ENCODE measurements at regions not wholly inside any gene's neighbourhood (a gene's known extent, or its start where the extent isn't known, plus 50 kb on each side); places are given as distances from the start of the nearest gene placed in this dataset.

DNA sequence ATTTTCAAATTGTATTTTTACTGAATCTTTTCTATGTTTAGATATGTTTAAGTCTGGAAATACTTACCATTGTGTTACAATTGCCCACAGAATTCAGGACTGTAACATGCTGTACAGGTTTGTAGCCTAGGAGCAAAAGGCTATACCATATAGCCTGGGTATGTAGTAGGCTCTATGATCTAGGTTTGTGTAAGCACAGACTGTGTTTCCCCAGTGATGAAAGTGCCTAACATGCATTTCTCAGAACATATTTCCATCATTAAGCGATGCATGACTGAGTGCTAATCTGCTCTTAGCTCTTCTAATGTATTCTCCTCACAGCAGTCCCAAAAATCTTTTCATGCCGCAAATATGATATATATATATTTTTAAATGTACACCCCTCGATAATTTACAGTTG is 166.7 kb upstream of the PPP2R2B start:
- CTCF ChIA-PET, result no interaction called here

More for the DNA sequence above, 166.7 kb upstream of the PPP2R2B start:
- BruUV-seq (replicated peaks), result no TSS peak
- H2AFZ ChIP-seq (ENCODE audit: low read depth, low read length, poor library complexity, severe bottlenecking), result no peak overlapping the region
- H3K4me3 ChIP-seq (replicated peaks in 1 of 2; ENCODE audit: low read depth in 1 of 2, low read length in 2 of 2), result no peak overlapping the region
- TF ChIP-seq RAD21 (IDR thresholded peaks at IDR 0.05; ENCODE audit: low read depth) (no peak), ZFX (IDR thresholded peaks at IDR 0.05) (no peak)
- TF ChIP-seq, protein P1, sequence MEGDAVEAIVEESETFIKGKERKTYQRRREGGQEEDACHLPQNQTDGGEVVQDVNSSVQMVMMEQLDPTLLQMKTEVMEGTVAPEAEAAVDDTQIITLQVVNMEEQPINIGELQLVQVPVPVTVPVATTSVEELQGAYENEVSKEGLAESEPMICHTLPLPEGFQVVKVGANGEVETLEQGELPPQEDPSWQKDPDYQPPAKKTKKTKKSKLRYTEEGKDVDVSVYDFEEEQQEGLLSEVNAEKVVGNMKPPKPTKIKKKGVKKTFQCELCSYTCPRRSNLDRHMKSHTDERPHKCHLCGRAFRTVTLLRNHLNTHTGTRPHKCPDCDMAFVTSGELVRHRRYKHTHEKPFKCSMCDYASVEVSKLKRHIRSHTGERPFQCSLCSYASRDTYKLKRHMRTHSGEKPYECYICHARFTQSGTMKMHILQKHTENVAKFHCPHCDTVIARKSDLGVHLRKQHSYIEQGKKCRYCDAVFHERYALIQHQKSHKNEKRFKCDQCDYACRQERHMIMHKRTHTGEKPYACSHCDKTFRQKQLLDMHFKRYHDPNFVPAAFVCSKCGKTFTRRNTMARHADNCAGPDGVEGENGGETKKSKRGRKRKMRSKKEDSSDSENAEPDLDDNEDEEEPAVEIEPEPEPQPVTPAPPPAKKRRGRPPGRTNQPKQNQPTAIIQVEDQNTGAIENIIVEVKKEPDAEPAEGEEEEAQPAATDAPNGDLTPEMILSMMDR (IDR thresholded peaks at IDR 0.05 in 2 of 3, conservative IDR thresholded peaks at IDR 0.05 in 1 of 3; ENCODE audit: borderline replicate concordance in 1 of 3, insufficient read depth in 1 of 3, low read depth in 2 of 3, low read length in 2 of 3), result no peak
- TF ChIP-seq, protein P2, sequence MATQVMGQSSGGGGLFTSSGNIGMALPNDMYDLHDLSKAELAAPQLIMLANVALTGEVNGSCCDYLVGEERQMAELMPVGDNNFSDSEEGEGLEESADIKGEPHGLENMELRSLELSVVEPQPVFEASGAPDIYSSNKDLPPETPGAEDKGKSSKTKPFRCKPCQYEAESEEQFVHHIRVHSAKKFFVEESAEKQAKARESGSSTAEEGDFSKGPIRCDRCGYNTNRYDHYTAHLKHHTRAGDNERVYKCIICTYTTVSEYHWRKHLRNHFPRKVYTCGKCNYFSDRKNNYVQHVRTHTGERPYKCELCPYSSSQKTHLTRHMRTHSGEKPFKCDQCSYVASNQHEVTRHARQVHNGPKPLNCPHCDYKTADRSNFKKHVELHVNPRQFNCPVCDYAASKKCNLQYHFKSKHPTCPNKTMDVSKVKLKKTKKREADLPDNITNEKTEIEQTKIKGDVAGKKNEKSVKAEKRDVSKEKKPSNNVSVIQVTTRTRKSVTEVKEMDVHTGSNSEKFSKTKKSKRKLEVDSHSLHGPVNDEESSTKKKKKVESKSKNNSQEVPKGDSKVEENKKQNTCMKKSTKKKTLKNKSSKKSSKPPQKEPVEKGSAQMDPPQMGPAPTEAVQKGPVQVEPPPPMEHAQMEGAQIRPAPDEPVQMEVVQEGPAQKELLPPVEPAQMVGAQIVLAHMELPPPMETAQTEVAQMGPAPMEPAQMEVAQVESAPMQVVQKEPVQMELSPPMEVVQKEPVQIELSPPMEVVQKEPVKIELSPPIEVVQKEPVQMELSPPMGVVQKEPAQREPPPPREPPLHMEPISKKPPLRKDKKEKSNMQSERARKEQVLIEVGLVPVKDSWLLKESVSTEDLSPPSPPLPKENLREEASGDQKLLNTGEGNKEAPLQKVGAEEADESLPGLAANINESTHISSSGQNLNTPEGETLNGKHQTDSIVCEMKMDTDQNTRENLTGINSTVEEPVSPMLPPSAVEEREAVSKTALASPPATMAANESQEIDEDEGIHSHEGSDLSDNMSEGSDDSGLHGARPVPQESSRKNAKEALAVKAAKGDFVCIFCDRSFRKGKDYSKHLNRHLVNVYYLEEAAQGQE (IDR thresholded peaks at IDR 0.05; ENCODE audit: low read depth), result no peak
- TF ChIP-seq, protein P3, sequence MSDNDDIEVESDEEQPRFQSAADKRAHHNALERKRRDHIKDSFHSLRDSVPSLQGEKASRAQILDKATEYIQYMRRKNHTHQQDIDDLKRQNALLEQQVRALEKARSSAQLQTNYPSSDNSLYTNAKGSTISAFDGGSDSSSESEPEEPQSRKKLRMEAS (IDR thresholded peaks at IDR 0.05), result no peak
- TF ChIP-seq, protein P4, sequence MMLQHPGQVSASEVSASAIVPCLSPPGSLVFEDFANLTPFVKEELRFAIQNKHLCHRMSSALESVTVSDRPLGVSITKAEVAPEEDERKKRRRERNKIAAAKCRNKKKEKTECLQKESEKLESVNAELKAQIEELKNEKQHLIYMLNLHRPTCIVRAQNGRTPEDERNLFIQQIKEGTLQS (IDR thresholded peaks at IDR 0.05), result no peak
- TF ChIP-seq, protein P5, sequence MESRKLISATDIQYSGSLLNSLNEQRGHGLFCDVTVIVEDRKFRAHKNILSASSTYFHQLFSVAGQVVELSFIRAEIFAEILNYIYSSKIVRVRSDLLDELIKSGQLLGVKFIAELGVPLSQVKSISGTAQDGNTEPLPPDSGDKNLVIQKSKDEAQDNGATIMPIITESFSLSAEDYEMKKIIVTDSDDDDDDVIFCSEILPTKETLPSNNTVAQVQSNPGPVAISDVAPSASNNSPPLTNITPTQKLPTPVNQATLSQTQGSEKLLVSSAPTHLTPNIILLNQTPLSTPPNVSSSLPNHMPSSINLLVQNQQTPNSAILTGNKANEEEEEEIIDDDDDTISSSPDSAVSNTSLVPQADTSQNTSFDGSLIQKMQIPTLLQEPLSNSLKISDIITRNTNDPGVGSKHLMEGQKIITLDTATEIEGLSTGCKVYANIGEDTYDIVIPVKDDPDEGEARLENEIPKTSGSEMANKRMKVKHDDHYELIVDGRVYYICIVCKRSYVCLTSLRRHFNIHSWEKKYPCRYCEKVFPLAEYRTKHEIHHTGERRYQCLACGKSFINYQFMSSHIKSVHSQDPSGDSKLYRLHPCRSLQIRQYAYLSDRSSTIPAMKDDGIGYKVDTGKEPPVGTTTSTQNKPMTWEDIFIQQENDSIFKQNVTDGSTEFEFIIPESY (IDR thresholded peaks at IDR 0.05; ENCODE audit: extremely low read depth, insufficient replicate concordance, low read length), result no peak
- intact Hi-C loops (cut with micrococcal nuclease), result no loop called here
- no peak overlapping the region for H3K27ac ChIP-seq (ENCODE audit: low read depth, low read length)
- DNase-seq (ENCODE audit: low read depth, low spot score) (no peak), ATAC-seq (no peak)
- no peaks in the 10 kb centered on the region for H3K36me3 ChIP-seq (ENCODE audit: control insufficient read depth in 1 of 2, insufficient read depth in 2 of 2, low read length in 2 of 2)
- H3K27me3 ChIP-seq (ENCODE audit: insufficient read depth, low read length), result peaks cover 20% of the 10 kb centered on the region; the same call in 1 of the 2 replicates
- H3K4me2 ChIP-seq (ENCODE audit: low read length), result no peak overlapping the region
- H3K79me2 ChIP-seq (ENCODE audit: insufficient read depth, low read length), result no peaks in the 10 kb centered on the region
- ChIA-PET RAD21 (ENCODE audit: low non-redundant PET in 1 of 2, low total read pairs in 2 of 2, uncharacterized antibody in 2 of 2, unreplicated experiment in 2 of 2) (no interaction called here), POLR2A (no interaction called here)
- no peak overlapping the region for H3K9ac ChIP-seq (ENCODE audit: low read length)
- H3K4me1 ChIP-seq (ENCODE audit: control insufficient read depth in 1 of 2, insufficient read depth in 2 of 2, low read length in 2 of 2), result no peaks in the 10 kb centered on the region
- no peaks in the 10 kb centered on the region for H4K20me1 ChIP-seq (ENCODE audit: insufficient read depth)
- no peaks in the 10 kb centered on the region for H3K9me2 ChIP-seq (ENCODE audit: insufficient read depth)
- H3K9me3 ChIP-seq (ENCODE audit: control insufficient read depth in 1 of 2, insufficient read depth in 1 of 2, low read depth in 1 of 2, low read length in 2 of 2), result no peaks in the 10 kb centered on the region
